KOPT-K1 (cell line): ENCODE measurements at regions not wholly inside any gene's neighbourhood (a gene's known extent, or its start where the extent isn't known, plus 50 kb on each side); places are given as distances from the start of the nearest gene placed in this dataset.
A peak's percentile ranks its signal among the peaks of the same experiment; 100 is the strongest.

ENCODE experiments used
- H3K27ac ChIP-seq: fragments of 200-600 bp; sonication (generic); 2 replicates; pipeline ENCODE4 v1.5.1; 2016; ENCODE audit warnings: antibody characterized with exemption, mild to moderate bottlenecking, low read depth, low read length; ENCODE audit not compliant: poor library complexity, severe bottlenecking
- H3K36me3 ChIP-seq: fragments of 200-600 bp; sonication (generic); 2 replicates; pipeline ENCODE4 v1.5.1; 2017; ENCODE audit warnings: antibody characterized with exemption, mild to moderate bottlenecking, low read length, moderate library complexity; ENCODE audit not compliant: insufficient read depth
- H3K9me3 ChIP-seq: fragments of 200-600 bp; sonication (generic); 2 replicates; pipeline ENCODE4 v1.5.1; 2017; ENCODE audit warnings: antibody characterized with exemption, low read length, mild to moderate bottlenecking; ENCODE audit not compliant: insufficient read depth, poor library complexity, severe bottlenecking

DNA sequence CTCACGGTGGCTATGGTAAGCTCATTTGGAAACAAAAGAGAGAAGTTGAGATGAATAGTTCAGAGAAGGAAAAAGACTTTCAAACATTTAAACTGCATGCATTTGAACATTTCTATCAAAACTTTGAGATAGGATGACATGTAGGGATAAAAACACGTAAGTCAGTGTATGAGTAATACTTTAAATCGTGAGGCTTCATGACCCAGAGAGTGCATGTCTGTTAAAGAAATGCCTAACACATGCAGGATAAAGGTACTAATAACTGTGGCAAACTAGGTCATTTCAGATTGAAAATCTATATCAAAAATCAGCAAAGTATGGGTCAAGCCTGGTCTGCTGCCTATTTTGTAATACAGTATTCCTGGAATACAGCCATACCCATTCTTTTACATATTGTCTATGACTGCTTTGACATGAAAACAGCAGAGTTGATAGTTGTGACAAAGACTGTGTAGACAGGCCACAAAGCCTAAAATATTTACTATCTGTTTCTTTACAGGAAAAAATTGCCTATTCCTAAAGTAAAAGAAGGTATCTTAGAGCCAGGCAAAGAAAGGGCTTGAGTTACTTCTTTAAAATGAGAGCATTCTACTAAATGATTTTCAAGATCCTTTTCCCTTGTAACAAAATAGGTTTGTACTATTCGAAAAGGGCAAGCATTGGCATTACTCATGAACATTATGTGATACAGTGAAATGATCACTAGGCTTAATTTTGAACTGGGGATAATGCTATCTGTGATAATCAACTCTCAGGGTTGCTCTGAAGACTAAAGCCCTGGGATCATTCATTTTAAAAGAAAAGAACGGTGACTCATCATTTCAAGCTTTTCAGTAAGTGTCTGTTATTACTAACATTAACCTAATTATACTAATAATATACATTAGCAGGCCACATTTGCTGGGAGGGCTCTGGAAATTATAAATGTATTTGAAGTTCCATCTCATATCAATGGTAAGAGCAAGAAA is 185.9 kb downstream of the CRPPA start:
- H3K27ac ChIP-seq = no peak overlapping the region
- H3K9me3 ChIP-seq = peaks cover 22% of the 10 kb centered on the region
- no peaks in the 10 kb centered on the region for H3K36me3 ChIP-seq

DNA sequence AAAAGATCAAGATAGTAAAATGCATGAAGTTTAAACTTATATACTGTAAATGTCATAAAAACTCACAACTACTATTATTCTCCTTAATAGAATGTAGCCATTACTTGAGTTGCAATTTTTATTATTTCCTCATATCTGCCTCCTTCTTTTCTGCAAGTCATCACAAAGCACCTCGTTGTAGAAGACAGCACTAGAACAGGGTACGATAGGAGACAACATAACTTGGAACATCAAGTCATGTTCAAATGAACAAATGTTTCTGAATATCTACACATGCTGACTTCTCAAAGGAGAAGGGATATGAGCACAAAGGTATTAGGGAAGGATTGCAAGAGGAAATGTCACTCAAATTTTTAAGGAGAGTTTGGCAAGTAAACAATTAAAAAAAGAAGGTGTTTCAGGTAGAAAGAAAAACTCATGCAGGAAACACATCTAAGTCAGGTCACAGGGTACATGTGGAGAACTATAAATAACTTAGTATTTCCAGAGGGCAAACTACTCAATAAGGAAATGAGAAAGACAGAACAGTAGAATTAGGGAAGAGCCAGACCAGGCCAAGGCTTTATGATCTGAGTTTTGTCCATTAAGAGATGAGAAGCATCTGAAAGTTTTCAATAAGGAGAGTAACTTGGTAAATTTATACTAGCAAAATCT is 186.7 kb downstream of the CRPPA start:
- Histone ChIP-seq H3K36me3 (no peaks in the 10 kb centered on the region), H3K27ac (no peak overlapping the region), H3K9me3 (peaks cover 30% of the 10 kb centered on the region)

DNA sequence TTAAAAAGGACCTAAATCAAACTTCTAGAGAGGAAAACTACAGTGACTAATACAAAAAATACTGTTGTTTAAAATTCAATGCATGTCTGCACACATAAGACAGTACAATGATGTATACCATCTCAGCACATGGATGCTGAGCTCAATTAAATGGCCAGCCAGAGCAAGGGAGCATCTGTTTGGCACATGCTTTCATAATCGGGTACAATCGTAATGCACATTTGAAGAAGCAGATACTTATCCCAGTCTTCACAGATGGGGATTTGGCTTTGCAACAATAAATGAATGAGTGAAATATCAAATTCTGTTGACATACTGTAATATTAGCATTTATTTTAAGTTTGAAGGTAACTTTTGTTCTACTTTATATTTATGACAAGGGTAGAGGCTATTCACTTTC is 187.8 kb downstream of the CRPPA start:
- H3K9me3 ChIP-seq = peaks cover 41% of the 10 kb centered on the region
- H3K27ac ChIP-seq = no peak overlapping the region
- no peaks in the 10 kb centered on the region for H3K36me3 ChIP-seq

DNA sequence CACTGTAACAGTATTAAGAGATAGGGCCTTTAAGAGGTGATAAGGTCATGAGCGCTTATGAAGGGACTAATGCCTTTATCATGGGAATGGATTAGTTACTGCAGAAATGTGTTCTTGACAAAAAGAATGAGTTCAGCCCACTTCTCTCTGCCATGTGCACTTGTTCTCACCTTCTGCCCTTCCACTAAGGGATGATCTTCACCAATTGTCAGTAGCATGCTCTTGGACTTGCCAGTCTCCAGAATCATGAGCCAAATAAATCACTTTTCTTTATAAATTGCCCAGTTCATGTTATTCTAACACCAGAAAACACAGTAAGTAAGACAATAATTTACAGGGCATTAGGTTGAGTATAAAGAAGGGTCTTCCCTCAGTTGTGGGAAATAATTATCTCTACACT is 189.1 kb downstream of the CRPPA start:
- Histone ChIP-seq H3K9me3 (peaks cover 51% of the 10 kb centered on the region), H3K27ac (no peak overlapping the region), H3K36me3 (no peaks in the 10 kb centered on the region)

DNA sequence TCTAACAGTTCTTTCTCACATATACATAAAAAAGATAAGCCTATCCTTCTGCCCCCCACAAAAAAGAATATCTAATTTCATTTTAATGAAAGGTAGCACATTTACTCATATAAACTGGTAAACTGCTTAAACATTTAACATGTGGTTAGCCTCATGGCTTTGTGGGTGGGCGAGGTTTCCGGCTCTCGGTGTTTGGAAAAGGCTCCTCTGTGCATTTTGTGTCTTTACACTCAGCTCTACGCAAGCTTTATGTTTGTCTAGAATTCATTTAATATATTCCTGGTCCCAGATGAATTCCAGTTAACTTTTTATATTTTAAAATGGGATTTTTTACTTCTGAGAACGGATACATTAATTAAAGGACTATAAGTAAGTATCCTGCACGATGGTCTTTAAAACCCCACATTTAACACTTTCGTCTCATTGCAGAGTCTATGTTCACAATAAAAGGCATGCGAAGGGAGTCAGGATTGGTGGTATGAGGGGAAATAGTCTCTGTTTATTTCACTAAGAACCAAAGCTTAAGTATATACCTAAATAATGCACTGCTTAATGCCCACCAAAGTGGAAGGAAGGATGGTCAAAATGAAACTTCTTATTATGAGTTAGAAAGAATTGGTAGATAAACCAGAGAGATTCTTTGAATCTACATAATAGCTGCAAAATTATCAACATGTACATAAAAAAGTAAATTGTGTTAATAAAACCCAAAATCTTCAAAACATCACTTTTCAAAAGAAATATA is 197.2 kb downstream of the CRPPA start:
- Histone ChIP-seq H3K36me3 (no peaks in the 10 kb centered on the region), H3K27ac (peak overlapping the region; percentile 38), H3K9me3 (peaks cover 16% of the 10 kb centered on the region)

DNA sequence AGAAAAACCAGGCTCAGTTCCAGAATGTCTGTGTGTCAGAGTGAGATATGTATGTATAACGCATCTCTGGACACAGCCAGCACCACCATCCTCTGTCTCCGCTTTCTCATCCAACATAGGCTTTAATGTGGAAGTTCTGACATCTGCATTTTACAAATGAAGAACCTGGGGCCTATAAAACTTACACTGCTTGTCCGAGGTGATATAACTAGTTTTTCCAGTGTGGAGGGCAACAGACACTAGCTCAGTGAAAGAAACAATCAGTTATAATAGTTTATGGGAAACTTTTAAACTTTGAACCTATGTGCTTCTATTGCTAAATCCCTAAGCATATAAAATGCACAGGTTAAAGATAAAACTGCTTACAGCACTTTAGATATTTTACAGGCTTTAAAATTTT is 208.7 kb downstream of the CRPPA start:
- Histone ChIP-seq H3K9me3 (no peaks in the 10 kb centered on the region), H3K36me3 (no peaks in the 10 kb centered on the region), H3K27ac (no peak overlapping the region)

DNA sequence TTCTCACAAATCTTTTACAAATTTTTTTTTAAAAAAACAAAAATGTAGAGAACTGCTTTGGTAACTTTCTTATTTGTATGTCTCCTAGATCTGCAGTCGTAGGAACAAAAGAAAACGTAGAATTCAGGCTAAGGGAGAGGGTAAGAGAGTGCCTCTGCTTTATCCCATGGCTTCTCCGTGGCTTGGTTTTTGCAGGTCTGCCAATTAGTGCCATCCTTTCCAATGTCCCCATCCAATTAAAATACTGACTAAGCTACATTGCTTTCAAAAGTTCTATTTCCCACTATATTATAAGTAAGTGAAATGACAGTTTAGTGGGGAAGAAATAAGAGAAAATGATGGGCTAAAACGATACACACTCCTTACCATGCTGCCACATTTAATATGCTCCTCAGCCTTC is 209.3 kb downstream of the CRPPA start:
- Histone ChIP-seq H3K36me3 (no peaks in the 10 kb centered on the region), H3K27ac (no peak overlapping the region), H3K9me3 (no peaks in the 10 kb centered on the region)

DNA sequence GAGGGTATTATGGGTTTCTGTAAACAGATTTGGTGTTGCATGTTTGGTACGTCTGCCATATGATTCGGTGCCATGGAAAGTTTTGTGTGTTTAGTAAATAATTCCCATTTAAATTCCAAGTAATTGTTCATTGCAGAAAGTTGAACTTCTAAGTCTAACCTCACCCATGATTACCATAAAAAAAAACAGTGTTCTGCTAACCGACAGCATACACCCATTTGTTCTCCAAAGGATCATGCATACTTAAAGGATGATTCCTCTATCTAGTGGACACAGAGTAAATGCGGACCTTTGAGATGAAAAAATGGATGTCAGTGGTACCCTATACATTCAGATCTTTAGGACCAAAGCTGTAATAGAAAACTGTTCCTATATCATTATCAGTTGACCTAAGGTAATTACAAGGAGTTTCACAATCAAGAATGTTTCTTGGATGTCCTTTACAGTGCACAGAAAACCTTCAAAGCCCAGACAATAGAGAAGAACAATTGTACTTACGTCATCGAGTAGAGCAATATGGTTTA is 209.9 kb downstream of the CRPPA start:
- H3K36me3 ChIP-seq = no peaks in the 10 kb centered on the region
- H3K9me3 ChIP-seq = no peaks in the 10 kb centered on the region
- no peak overlapping the region for H3K27ac ChIP-seq

DNA sequence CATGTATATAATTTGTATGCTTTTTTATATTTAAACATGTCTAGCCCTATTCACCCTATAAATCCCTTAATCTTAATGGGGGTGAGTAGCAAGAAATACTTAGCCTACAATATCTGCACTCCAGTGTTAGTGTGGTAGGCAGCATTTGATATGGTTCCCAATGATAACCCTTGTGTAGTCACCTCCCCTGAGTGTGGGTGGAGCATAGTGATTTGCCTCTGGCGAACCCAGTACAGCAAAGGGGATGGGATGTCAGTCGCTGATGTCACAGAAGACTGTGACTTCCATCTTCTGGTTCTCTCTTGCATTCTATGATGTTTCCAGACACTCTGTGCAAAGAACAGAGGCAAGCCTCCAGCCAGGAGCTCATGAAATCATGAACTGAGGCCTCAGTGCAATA is 211.2 kb downstream of the CRPPA start:
- Histone ChIP-seq H3K36me3 (no peaks in the 10 kb centered on the region), H3K27ac (no peak overlapping the region), H3K9me3 (no peaks in the 10 kb centered on the region)

DNA sequence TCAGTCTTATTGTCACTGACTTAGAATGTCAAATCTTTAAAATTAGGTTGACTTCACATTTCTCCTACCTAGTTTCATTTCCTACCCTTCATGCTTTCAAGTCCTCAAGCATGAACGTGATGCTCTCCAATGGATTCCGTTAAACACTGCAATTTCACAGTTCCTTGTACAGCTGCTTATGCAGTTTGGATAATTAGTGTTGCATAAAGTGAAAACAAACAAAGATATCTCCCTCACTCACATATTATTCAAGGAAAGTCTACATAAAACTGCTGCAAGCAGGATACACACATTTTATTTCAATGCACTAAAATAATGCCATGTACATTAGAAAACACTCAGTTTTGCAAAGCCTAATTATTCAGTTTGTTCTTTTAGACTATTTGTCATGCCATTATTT is 214.0 kb downstream of the CRPPA start:
- no peaks in the 10 kb centered on the region for H3K9me3 ChIP-seq
- H3K27ac ChIP-seq = no peak overlapping the region
- no peaks in the 10 kb centered on the region for H3K36me3 ChIP-seq

DNA sequence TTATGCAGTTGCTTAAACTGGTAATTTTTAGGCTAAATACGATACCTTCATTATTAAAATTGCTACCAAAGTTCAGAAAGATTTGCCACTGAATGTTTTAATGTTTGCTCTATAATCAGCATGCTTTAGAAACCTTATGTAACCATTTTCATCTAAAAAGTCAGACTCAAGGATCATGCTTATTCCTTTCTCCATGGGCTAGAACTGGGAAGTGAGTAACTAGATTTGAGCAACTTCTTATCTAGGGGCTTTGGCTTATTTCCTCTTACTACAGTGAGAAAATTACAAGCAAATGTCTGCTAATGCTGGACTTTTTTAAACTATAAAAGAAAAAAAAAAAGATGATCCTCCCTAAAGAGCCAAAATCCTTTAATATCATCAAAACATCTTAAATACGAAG is 215.9 kb downstream of the CRPPA start:
- peaks cover 10% of the 10 kb centered on the region for H3K9me3 ChIP-seq
- no peaks in the 10 kb centered on the region for H3K36me3 ChIP-seq
- H3K27ac ChIP-seq = no peak overlapping the region

DNA sequence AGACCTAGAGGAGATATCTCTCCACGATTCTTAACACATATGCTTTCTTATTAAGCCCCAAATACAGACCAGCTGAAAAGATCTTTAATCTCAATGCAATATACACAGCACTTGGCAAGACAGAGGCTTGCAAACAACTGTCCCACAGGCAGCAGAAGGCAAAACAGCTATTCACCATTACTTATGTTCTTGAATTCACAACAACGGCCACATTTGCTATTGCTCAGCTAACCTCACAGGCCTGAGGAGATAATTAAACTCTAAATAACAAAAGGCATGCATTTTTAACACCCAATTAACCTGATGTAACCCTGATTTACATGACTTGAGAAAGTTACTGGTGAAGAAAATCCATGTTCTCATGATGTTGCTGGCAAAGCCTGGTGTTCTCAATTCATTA is 216.4 kb downstream of the CRPPA start:
- H3K27ac ChIP-seq = no peak overlapping the region
- H3K9me3 ChIP-seq = peaks cover 14% of the 10 kb centered on the region
- H3K36me3 ChIP-seq = no peaks in the 10 kb centered on the region

DNA sequence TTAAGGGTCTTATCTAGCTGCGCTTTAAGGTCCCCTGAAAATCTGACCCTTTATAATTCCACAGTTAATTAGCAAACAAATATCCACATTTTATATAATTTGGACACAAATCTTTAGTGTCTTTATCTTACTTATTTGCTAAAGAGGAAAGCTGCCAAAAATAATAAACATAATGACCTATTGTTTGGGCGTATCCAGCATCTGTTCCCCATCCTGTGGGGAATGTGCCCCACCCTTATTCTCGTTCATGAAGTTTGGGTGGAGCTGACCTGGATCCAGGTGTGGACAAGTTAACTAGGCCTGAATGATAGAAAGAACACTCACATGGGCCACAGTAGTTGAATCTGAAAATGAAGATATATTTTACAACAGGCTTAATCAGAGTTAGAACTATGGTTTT is 218.3 kb downstream of the CRPPA start:
- Histone ChIP-seq H3K9me3 (peaks cover 21% of the 10 kb centered on the region), H3K27ac (no peak overlapping the region), H3K36me3 (no peaks in the 10 kb centered on the region)

DNA sequence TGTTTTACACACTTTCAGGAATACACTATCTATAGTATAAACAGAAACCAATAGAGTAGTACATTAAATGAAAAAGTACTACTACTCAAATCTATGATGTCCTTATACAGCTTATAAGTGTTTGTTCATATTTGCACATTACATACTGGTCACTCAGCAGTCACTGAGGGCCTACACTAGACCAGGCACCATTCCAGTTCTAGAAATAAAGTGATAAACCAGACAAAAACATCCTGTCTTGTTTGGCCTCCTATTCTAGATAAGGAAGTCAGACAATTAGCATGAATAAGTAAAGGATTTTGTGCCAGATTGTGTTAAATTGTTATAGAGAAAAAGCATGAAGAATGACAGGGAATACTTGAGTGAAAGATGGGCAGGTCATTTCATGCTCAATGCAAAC is 219.0 kb downstream of the CRPPA start:
- Histone ChIP-seq H3K9me3 (peaks cover 21% of the 10 kb centered on the region), H3K27ac (no peak overlapping the region), H3K36me3 (no peaks in the 10 kb centered on the region)

DNA sequence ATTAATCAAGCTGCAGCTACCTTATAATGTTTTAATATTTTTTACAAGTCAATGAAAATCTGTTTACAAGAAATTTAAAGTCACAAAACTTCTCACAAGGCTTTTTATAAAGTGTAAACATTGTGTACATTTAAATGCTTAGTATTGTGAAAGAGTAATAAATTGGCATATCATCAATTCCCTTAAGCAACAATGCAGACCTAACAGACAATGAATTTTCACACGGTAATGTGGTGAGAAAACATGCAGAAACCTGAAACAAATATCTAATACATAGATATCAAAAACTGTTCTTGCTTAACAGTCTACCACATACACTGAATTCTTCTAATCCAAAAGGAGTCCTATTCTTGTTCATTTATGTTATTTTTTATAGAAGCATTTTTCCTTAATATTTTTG is 220.7 kb downstream of the CRPPA start:
- Histone ChIP-seq H3K36me3 (no peaks in the 10 kb centered on the region), H3K27ac (no peak overlapping the region), H3K9me3 (peaks cover 21% of the 10 kb centered on the region)
